Uterus (tissue), 3 donors: ENCODE measurements at regions not wholly inside any gene's neighbourhood (a gene's known extent, or its start where the extent isn't known, plus 50 kb on each side); places are given as distances from the start of the nearest gene placed in this dataset.

Experiments used
- DNase-seq, 2 donors: peaks; one replicate each; pipeline ENCODE4 v3.0.0-alpha.2; 2019 to 2020
- H3K27ac ChIP-seq, 2 donors: fragments of 200-600 bp; sonication (generic); 1 replicate in 1 of 2; 2 replicates in 1 of 2; pipeline ENCODE4 v1.5.1; 2016 to 2018
- H3K27me3 ChIP-seq, 2 donors: fragments of 200-600 bp; sonication (generic); one replicate each; pipeline ENCODE4 v1.5.1; 2018 to 2019; ENCODE audit warnings: control low read depth in 1 of 2
- H3K36me3 ChIP-seq, 2 donors: fragments of 200-600 bp; sonication (generic); one replicate each; pipeline ENCODE4 v1.5.1; 2019; ENCODE audit warnings: control low read depth in 1 of 2
- H3K4me1 ChIP-seq, 2 donors: fragments of 200-600 bp; sonication (generic); one replicate each; pipeline ENCODE4 v1.5.1; 2018 to 2019; ENCODE audit warnings: control low read depth in 1 of 2
- H3K4me3 ChIP-seq, 2 donors: fragments of 200-600 bp; sonication (generic); 1 replicate in 1 of 2; 2 replicates in 1 of 2; pipeline ENCODE4 v1.5.1; 2018 to 2019; ENCODE audit warnings: mild to moderate bottlenecking in 1 of 2
- H3K9me3 ChIP-seq, 2 donors: fragments of 200-600 bp; sonication (generic); one replicate each; pipeline ENCODE4 v1.5.1; 2019; ENCODE audit warnings: control low read depth in 1 of 2
- CTCF ChIP-seq, 4 experiments: fragments of 200-600 bp in 2 of 4; fragments of 450-650 bp in 2 of 4; sonication (generic) in 2 of 4; IDR thresholded peaks; one replicate each; pipeline ENCODE4 v1.5.1; 2016 to 2019; ENCODE audit warnings: antibody characterized with exemption in 4 of 4, mild to moderate bottlenecking in 2 of 4, moderate library complexity in 1 of 4
- POLR2A ChIP-seq, 2 donors: fragments of 450-650 bp; IDR thresholded peaks; one replicate each; pipeline ENCODE4 v1.6.1; 2016; ENCODE audit warnings: antibody characterized with exemption in 2 of 2, mild to moderate bottlenecking in 1 of 2, moderate library complexity in 1 of 2
- intact Hi-C: fragments of 100-400 bp; cut with DNase I; formaldehyde crosslinking; loops from one replicate; pipeline ENCODE4 v1.15.1; 2023; ENCODE audit warnings: low total_unique reads
- donor health status: DM: yes; HTN: yes; CAD: no.

DNA sequence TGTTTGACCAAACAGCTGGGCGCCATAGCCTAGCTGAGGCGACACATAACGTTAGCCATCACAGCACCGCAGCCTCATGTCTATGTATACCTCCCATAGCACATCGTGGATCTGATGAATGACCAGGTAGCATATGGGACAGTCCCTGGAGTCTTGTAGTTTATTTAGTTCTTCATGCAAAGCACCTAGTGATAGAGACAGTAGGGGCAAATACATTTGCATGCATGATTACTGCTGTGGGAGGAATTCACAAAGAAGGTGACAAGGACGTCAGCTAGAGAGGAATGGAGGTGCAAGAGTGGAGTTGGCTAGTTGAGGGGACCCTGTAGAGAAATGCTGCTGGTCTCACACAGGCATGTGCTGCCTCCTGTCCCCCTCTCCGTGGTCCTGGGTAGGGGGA is 478.9 kb upstream of the HS6ST1 start:
- no peak for DNase-seq
- H3K9me3 ChIP-seq: no peaks in the 10 kb centered on the region
- no peak overlapping the region for H3K4me3 ChIP-seq
- no peak for TF ChIP-seq CTCF (IDR thresholded peaks at IDR 0.05)
- TF ChIP-seq POLR2A (IDR thresholded peaks at IDR 0.05): no peak
- H3K27ac ChIP-seq: no peak overlapping the region
- no peaks in the 10 kb centered on the region for H3K27me3 ChIP-seq
- no peaks in the 10 kb centered on the region for H3K4me1 ChIP-seq
- H3K36me3 ChIP-seq: no peaks in the 10 kb centered on the region
- intact Hi-C loops: no loop called here

DNA sequence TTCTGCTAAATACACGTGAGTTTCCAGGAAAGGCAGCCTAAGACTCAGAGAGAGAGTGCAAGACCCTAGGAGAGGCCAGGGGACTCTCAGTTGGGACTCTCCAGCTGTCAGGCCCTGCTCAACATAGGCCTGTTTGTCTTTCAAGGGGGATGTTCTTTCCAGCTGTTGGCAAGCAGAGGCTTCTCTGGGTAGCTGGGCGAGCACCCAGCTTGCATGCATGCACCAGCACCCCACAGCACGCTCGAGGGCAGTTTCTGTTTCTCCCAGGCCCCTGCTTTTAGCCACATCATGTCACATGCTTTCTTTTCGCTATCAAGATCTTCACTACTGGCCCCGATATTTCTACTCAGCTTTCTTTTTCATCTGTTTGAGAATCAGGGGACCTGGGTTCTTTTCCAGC is 479.3 kb upstream of the HS6ST1 start:
- Histone ChIP-seq H3K27me3 (no peaks in the 10 kb centered on the region), H3K4me3 (no peak overlapping the region), H3K9me3 (no peaks in the 10 kb centered on the region), H3K36me3 (no peaks in the 10 kb centered on the region), H3K4me1 (no peaks in the 10 kb centered on the region), H3K27ac (no peak overlapping the region)
- TF ChIP-seq POLR2A (IDR thresholded peaks at IDR 0.05) (no peak), CTCF (IDR thresholded peaks at IDR 0.05) (no peak)
- DNase-seq: no peak
- intact Hi-C loops: no loop called here

GRCh38 chr2:128798502-128799283 is 480.0 kb upstream of the HS6ST1 start:
- TF ChIP-seq CTCF (IDR thresholded peaks at IDR 0.05): no peak
- no peak for TF ChIP-seq POLR2A (IDR thresholded peaks at IDR 0.05)
- no peaks in the 10 kb centered on the region for H3K4me1 ChIP-seq
- no peaks in the 10 kb centered on the region for H3K36me3 ChIP-seq
- H3K27ac ChIP-seq: no peak overlapping the region
- H3K27me3 ChIP-seq: no peaks in the 10 kb centered on the region
- DNase-seq: no peak
- H3K4me3 ChIP-seq: no peak overlapping the region
- intact Hi-C loops: no loop called here
- H3K9me3 ChIP-seq: no peaks in the 10 kb centered on the region

- intact Hi-C loops: no loop called here
- no peak for TF ChIP-seq CTCF (IDR thresholded peaks at IDR 0.05)
- TF ChIP-seq POLR2A (IDR thresholded peaks at IDR 0.05): no peak
- no peak overlapping the region for H3K4me3 ChIP-seq
- DNase-seq: no peak
- H3K27ac ChIP-seq: no peak overlapping the region
- H3K27me3 ChIP-seq: no peaks in the 10 kb centered on the region
- H3K9me3 ChIP-seq: no peaks in the 10 kb centered on the region
- no peaks in the 10 kb centered on the region for H3K36me3 ChIP-seq
- no peaks in the 10 kb centered on the region for H3K4me1 ChIP-seq
Measured at GRCh38 chr2:128799284-128799552, 480.6 kb upstream of the HS6ST1 start.

DNA sequence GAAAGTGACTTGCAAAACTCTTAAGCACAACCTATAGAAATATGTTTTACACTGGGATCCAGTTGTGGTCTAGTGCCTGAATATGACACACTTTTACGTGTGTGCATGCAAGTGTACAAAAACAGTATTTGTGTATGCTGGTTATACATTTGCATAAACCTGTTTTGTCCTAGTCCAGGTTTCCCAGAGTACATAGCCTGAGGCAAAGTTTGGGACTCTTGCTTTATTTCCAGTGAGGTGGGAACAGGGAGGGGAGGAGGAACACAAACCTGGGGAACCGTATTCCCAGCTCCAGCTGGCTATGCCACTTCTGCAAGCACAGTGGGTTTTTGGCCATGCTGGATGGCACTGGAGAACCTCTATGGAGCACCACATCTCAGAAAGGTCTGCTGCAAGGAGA is 481.1 kb upstream of the HS6ST1 start:
- Histone ChIP-seq H3K4me3 (no peak overlapping the region), H3K4me1 (no peaks in the 10 kb centered on the region), H3K27ac (no peak overlapping the region), H3K27me3 (no peaks in the 10 kb centered on the region), H3K9me3 (no peaks in the 10 kb centered on the region), H3K36me3 (no peaks in the 10 kb centered on the region)
- DNase-seq: no peak
- intact Hi-C loops: no loop called here
- TF ChIP-seq CTCF (IDR thresholded peaks at IDR 0.05) (no peak), POLR2A (IDR thresholded peaks at IDR 0.05) (no peak)
